Activated CD4-positive, alpha-beta T cell treated with anti-CD3 and anti-CD28 coated beads for 48 hours (primary cell): ENCODE measurements at regions not wholly inside any gene's neighbourhood (a gene's known extent, or its start where the extent isn't known, plus 50 kb on each side); places are given as distances from the start of the nearest gene placed in this dataset.
"Not testable (repeated sequence)": the region's sequence is repeated elsewhere in the genome, so short reads cannot be mapped to it uniquely, and the experiment has no call there.

Experiments
- DNase-seq: peaks from one replicate; pipeline ENCODE4 v3.0.0-alpha.2; 2020

DNA sequence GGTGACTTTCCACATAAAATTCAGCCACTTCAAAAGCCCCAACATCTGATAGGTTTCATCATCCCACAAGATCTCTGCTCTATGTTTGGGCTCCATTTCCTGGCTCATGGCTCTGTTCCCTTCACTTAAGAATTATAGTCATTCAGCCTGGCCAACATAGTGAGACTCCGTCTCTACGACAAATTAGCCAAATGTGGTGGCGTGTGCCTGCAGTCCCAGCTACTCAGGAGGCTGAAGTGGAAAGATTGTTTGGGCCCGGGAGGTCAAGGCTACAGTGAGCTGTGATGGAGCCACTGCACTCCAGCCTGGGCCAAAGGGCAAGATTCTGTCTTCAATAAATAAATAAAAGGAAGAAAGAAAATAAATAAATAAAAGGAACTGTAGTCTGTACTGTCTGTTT lies 57.9 kb upstream of the CTSV start:
- no peak for DNase-seq

DNA sequence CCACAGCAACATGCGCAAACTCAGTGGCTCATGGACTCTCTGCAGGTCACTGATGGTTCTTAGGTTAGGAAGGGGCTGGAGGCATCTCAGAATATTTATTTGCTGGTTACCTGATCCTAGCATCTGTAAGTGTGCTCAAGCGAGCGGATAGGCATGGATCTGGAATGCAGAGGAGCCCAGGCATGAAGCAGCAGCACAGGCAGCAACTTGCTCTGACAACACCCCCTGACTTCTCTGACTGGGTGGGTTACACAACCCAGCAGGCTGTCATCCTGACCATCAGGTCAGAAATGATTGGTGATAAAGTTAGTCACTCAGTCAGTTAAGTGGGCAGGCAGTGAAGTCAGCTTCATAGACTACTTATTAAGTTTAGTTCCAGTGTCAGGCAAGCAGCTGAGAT lies 50.4 kb upstream of the CTSV start:
- not testable (repeated sequence) for DNase-seq
